ENCODE measurements at regions not wholly inside any gene's neighbourhood (a gene's known extent, or its start where the extent isn't known, plus 50 kb on each side); places are given as distances from the start of the nearest gene placed in this dataset.

DNA sequence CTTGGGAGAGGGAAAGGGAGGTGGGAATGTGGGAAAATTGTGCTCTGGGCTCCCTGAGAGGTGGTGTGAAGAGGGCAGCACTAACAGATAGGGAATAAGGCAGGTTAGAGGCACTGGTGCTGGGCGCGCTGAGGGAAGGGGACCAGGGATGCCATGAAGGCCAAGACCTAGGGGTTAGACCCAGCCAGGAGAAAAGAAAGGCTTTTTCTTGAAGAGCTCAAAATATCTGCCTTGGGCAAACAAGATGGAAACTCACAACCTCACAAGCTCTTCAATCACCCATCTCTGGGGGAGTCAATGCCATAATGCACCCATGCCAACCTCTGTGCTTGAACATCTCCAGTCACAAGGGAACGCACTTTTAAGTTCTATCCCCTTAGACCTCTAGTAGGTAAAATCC lies 363.6 kb upstream of the CHD6 start:
- Histone ChIP-seq H2BK15ac (ENCODE audit: low read depth, low read length) (no peak overlapping the region), H3K4me3 (ENCODE audit: insufficient read depth, low read depth, low read length) (no peak overlapping the region), H3K4me2 (ENCODE audit: low read depth, low read length) (no peak overlapping the region), H3K4ac (ENCODE audit: low read depth, low read length) (no peak overlapping the region), H3K18ac (ENCODE audit: low read depth, low read length) (no peak overlapping the region), H3K23ac (ENCODE audit: low read depth, low read length) (no peak overlapping the region), H2AK5ac (ENCODE audit: low read depth, low read length) (no peak overlapping the region), H3K27me3 (ENCODE audit: control insufficient read depth, insufficient read depth, low read length) (no peaks in the 10 kb centered on the region), H4K91ac (ENCODE audit: insufficient read depth, low read depth, low read length) (no peak overlapping the region), H2AFZ (replicated peaks; ENCODE audit: low read length, poor library complexity) (no peak overlapping the region), H3K79me1 (ENCODE audit: low read depth in 1 of 2, low read length in 2 of 2) (no peaks in the 10 kb centered on the region), H3K36me3 (ENCODE audit: control insufficient read depth, insufficient read depth, low read length) (no peaks in the 10 kb centered on the region), H4K20me1 (ENCODE audit: insufficient read depth, low read length) (no peaks in the 10 kb centered on the region), H4K8ac (ENCODE audit: low read depth in 2 of 2, low read length in 2 of 2) (no peak overlapping the region), H2AK9ac (replicated peaks; ENCODE audit: low read depth, low read length, poor library complexity) (no peak overlapping the region), H3K9me3 (ENCODE audit: control insufficient read depth, insufficient read depth, low read length) (peaks cover 11% of the 10 kb centered on the region), H2BK120ac (ENCODE audit: low read depth, low read length) (no peak overlapping the region), H3K14ac (replicated peaks; ENCODE audit: low read depth, low read length) (no peak overlapping the region), H3K56ac (ENCODE audit: extremely low read depth, insufficient read depth, low read length) (no peak overlapping the region), H2BK5ac (ENCODE audit: low read depth, low read length, poor library complexity, severe bottlenecking) (no peak overlapping the region), H3K4me1 (ENCODE audit: control insufficient read depth, insufficient read depth, low read length) (no peaks in the 10 kb centered on the region), H2BK20ac (ENCODE audit: low read depth, low read length) (no peak overlapping the region), H3K27ac (ENCODE audit: insufficient read depth, low read length) (no peak overlapping the region), H3K9ac (ENCODE audit: low read depth, low read length) (no peak overlapping the region), H3K9me1 (ENCODE audit: insufficient read depth, low read length) (no peaks in the 10 kb centered on the region), H4K5ac (ENCODE audit: low read depth, low read length) (no peak overlapping the region)
- no CpG with 5 or more reads among the region's 3 CpGs for WGBS, 2 experiments (ENCODE audit: extremely low coverage in 2 of 2, insufficient read length in 1 of 2)
- no peak for DNase-seq
- no TSS peak for BruUV-seq (replicated peaks)
- dilution Hi-C loops (cut with HindIII; ENCODE audit: low sequenced_read_pairs, unreplicated experiment), result no loop called here
- no peak for ATAC-seq (ENCODE audit: low read depth)
- no peak for TF ChIP-seq POLR2A (IDR thresholded peaks at IDR 0.05; ENCODE audit: low read depth, low read length)
- TF ChIP-seq MXI1 (IDR thresholded peaks at IDR 0.05; ENCODE audit: borderline replicate concordance, low read depth, low read length), result no peak
- TF ChIP-seq CEBPB (IDR thresholded peaks at IDR 0.05; ENCODE audit: low read depth, low read length), result no peak
- TF ChIP-seq MAZ (IDR thresholded peaks at IDR 0.05; ENCODE audit: borderline replicate concordance, low read depth, low read length), result no peak
- TF ChIP-seq, protein P1, sequence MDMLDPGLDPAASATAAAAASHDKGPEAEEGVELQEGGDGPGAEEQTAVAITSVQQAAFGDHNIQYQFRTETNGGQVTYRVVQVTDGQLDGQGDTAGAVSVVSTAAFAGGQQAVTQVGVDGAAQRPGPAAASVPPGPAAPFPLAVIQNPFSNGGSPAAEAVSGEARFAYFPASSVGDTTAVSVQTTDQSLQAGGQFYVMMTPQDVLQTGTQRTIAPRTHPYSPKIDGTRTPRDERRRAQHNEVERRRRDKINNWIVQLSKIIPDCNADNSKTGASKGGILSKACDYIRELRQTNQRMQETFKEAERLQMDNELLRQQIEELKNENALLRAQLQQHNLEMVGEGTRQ (IDR thresholded peaks at IDR 0.05; ENCODE audit: low read depth, low read length), result no peak
- no peak for TF ChIP-seq BHLHE40 (IDR thresholded peaks at IDR 0.05; ENCODE audit: low read depth, low read length)
- TF ChIP-seq, protein P2, sequence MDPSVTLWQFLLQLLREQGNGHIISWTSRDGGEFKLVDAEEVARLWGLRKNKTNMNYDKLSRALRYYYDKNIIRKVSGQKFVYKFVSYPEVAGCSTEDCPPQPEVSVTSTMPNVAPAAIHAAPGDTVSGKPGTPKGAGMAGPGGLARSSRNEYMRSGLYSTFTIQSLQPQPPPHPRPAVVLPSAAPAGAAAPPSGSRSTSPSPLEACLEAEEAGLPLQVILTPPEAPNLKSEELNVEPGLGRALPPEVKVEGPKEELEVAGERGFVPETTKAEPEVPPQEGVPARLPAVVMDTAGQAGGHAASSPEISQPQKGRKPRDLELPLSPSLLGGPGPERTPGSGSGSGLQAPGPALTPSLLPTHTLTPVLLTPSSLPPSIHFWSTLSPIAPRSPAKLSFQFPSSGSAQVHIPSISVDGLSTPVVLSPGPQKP (IDR thresholded peaks at IDR 0.05; ENCODE audit: borderline replicate concordance, low read depth, low read length), result no peak
- no peak for TF ChIP-seq NFE2L2 (IDR thresholded peaks at IDR 0.05; ENCODE audit: low read depth, low read length)
- TF ChIP-seq FOS (IDR thresholded peaks at IDR 0.05; ENCODE audit: low read depth, low read length), result no peak
- TF ChIP-seq RAD21 (IDR thresholded peaks at IDR 0.05; ENCODE audit: low read length), result no peak
- no peak for TF ChIP-seq CTCF (conservative IDR thresholded peaks at IDR 0.05; ENCODE audit: low read depth, low read length)
- no peak for TF ChIP-seq SMC3 (IDR thresholded peaks at IDR 0.05; ENCODE audit: low read depth, low read length)
- no peak for TF ChIP-seq MAFK (IDR thresholded peaks at IDR 0.05; ENCODE audit: low read depth, low read length)
- TF ChIP-seq CHD1 (IDR thresholded peaks at IDR 0.05; ENCODE audit: low read depth, low read length), result no peak
- no peak for TF ChIP-seq RFX5 (IDR thresholded peaks at IDR 0.05; ENCODE audit: low read depth, low read length)
- no peak for TF ChIP-seq RCOR1 (IDR thresholded peaks at IDR 0.05; ENCODE audit: insufficient replicate concordance, low read length)
- in situ Hi-C loops (cut with MboI; ENCODE audit: low sequenced_read_pairs), result no loop called here
- ChIA-PET CTCF (no interaction called here), POLR2A (ENCODE audit: unreplicated experiment) (no interaction called here)
- intact Hi-C loops (cut with micrococcal nuclease), result no loop called here
